Astrocyte (in vitro differentiated cells and primary cell): ENCODE measurements at regions not wholly inside any gene's neighbourhood (a gene's known extent, or its start where the extent isn't known, plus 50 kb on each side); places are given as distances from the start of the nearest gene placed in this dataset.

Experiments
- EZH2 ChIP-seq: IDR thresholded peaks from 2 replicates; pipeline ENCODE4 v1.6.1; 2012; ENCODE audit warnings: mild to moderate bottlenecking, low read length, inconsistent platforms; ENCODE audit not compliant: insufficient read depth
- TF ChIP-seq, protein P1 (sequence below): IDR thresholded peaks from 2 replicates; pipeline ENCODE4 v1.5.1; 2011; ENCODE audit warnings: low read depth, mild to moderate bottlenecking, inconsistent platforms, low read length, moderate library complexity; ENCODE audit not compliant: insufficient read depth

DNA sequence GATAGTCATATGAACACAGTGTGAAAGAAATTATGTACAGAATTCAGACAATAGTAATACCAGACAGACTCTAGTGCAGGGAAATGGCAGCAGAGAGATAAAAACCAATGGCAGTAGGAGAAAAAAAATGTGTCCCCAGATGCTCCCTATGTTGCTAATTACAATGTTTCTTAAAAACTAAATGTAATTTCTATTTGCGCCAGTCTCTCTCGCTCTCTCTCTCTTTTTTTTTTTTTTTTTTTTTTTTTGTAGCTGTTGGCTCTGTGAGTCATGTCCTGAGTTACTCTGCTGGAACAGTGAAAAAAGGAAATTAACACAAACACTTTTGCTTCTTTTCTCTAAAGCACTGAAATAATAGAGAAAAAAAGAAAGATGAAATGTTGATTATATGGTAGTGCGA is 871.9 kb downstream of the GBE1 start:
- TF ChIP-seq, protein P1, sequence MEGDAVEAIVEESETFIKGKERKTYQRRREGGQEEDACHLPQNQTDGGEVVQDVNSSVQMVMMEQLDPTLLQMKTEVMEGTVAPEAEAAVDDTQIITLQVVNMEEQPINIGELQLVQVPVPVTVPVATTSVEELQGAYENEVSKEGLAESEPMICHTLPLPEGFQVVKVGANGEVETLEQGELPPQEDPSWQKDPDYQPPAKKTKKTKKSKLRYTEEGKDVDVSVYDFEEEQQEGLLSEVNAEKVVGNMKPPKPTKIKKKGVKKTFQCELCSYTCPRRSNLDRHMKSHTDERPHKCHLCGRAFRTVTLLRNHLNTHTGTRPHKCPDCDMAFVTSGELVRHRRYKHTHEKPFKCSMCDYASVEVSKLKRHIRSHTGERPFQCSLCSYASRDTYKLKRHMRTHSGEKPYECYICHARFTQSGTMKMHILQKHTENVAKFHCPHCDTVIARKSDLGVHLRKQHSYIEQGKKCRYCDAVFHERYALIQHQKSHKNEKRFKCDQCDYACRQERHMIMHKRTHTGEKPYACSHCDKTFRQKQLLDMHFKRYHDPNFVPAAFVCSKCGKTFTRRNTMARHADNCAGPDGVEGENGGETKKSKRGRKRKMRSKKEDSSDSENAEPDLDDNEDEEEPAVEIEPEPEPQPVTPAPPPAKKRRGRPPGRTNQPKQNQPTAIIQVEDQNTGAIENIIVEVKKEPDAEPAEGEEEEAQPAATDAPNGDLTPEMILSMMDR = no peak
- no peak for TF ChIP-seq EZH2
